ENCODE measurements at regions not wholly inside any gene's neighbourhood (a gene's known extent, or its start where the extent isn't known, plus 50 kb on each side); places are given as distances from the start of the nearest gene placed in this dataset.

DNA sequence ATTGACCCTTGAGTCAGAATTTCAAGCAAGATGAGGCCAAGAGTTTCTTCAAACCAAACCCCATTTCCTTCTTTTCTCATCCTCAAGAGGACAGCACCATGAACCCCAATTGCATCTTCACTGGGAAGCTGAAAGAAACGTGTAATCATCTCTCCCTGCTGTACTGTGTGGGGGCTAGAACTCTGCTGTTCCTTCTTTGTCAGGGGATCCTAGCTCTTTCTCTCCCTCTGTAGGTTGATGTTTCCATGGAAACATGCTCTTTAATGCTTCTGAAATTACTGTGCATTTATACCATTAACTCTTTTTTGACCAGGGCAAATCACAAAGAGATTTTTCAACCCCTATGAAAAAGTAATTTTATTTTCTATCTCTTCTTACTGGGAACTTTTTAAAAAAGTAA is 295.1 kb downstream of the GRIN2B start:
- TF ChIP-seq, protein P1, sequence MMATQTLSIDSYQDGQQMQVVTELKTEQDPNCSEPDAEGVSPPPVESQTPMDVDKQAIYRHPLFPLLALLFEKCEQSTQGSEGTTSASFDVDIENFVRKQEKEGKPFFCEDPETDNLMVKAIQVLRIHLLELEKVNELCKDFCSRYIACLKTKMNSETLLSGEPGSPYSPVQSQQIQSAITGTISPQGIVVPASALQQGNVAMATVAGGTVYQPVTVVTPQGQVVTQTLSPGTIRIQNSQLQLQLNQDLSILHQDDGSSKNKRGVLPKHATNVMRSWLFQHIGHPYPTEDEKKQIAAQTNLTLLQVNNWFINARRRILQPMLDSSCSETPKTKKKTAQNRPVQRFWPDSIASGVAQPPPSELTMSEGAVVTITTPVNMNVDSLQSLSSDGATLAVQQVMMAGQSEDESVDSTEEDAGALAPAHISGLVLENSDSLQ (IDR thresholded peaks at IDR 0.05): no peak
- TF ChIP-seq L3MBTL2 (conservative IDR thresholded peaks at IDR 0.05) (no peak), ZNF384 (IDR thresholded peaks at IDR 0.05) (no peak), FOXM1 (IDR thresholded peaks at IDR 0.05; ENCODE audit: borderline replicate concordance) (no peak), SUZ12 (IDR thresholded peaks at IDR 0.05) (no peak), ELF4 (IDR thresholded peaks at IDR 0.05) (no peak), LEF1 (IDR thresholded peaks at IDR 0.05; ENCODE audit: borderline replicate concordance) (no peak), HDGF (IDR thresholded peaks at IDR 0.05; ENCODE audit: borderline replicate concordance) (no peak), ARNT (IDR thresholded peaks at IDR 0.05) (no peak), NFRKB (IDR thresholded peaks at IDR 0.05) (no peak), CTBP1 (IDR thresholded peaks at IDR 0.05; ENCODE audit: borderline replicate concordance) (no peak), FOXA1 (IDR thresholded peaks at IDR 0.05) (no peak)
- POLR2A ChIA-PET: no interaction called here
- CTCF ChIA-PET: no interaction called here
- DNase-seq (ENCODE audit: extremely low spot score): no peak

DNA sequence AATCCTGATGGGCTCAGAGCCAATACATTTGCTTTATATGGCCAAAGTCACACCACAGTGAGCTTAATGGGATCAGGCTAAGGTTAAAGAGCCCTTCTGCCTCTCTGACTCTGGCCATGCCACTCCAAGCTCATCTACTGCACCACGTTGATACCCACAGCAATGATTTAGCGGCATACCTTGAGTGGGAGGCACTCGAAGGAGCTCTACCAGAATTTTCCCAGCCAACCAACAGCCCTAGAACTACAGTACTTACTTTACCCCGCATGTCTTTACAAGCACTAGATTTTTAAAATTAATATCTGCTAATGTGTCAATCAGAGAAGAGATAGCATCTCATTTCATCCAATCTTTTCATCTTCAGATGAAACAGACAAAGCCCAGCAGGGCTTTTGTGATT is 300.5 kb downstream of the GRIN2B start:
- no peak for DNase-seq (ENCODE audit: extremely low spot score)
- TF ChIP-seq BHLHE40 (IDR thresholded peaks at IDR 0.05; ENCODE audit: borderline replicate concordance): no peak
- no peak for TF ChIP-seq FOXA1 (IDR thresholded peaks at IDR 0.05)
- no peak for TF ChIP-seq ZNF384 (IDR thresholded peaks at IDR 0.05)
- TF ChIP-seq LEF1 (IDR thresholded peaks at IDR 0.05; ENCODE audit: borderline replicate concordance): no peak
- TF ChIP-seq SUZ12 (IDR thresholded peaks at IDR 0.05): no peak
- no peak for TF ChIP-seq ARNT (IDR thresholded peaks at IDR 0.05)
- TF ChIP-seq ELF4 (IDR thresholded peaks at IDR 0.05): no peak
- no peak for TF ChIP-seq NFRKB (IDR thresholded peaks at IDR 0.05)
- no peak for TF ChIP-seq FOXK2 (IDR thresholded peaks at IDR 0.05)
- TF ChIP-seq, protein P1 (IDR thresholded peaks at IDR 0.05): no peak
- no peak for TF ChIP-seq SP1 (IDR thresholded peaks at IDR 0.05)
- TF ChIP-seq TARDBP (IDR thresholded peaks at IDR 0.05): no peak
- no peak for TF ChIP-seq FOXM1 (IDR thresholded peaks at IDR 0.05; ENCODE audit: borderline replicate concordance)
- no peak for TF ChIP-seq CTBP1 (IDR thresholded peaks at IDR 0.05; ENCODE audit: borderline replicate concordance)
- no peak for TF ChIP-seq HDGF (IDR thresholded peaks at IDR 0.05; ENCODE audit: borderline replicate concordance)
- no peak for TF ChIP-seq L3MBTL2 (conservative IDR thresholded peaks at IDR 0.05)
- ChIA-PET POLR2A (no interaction called here), CTCF (interaction anchor here (0.7 to 1.7 kb wide), 2 partner anchors 20 to 103 kb away, joined by 3 to 5 read pairs; no protein-coding TSS in a partner anchor)

DNA sequence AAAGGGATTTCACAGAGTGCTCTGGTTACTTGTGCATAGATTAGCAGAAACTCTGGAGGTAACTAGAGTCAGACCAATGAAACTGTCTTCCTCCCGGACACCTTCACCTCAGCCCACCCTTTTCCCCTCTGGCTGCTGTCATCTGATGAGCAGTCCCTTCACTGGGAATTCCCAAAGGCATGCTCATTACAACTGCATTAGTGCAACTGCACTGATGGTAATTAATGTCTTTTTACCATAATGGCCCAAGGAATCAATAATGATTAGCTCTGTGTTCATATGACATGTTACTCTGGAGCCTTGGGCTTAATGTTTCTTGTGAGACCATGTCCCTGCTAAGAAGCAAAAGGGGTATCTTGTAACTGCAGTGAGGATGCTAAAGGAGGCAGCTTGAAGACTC is 304.5 kb downstream of the GRIN2B start:
- TF ChIP-seq CTBP1 (IDR thresholded peaks at IDR 0.05; ENCODE audit: borderline replicate concordance): no peak
- no peak for TF ChIP-seq FOXK2 (IDR thresholded peaks at IDR 0.05)
- TF ChIP-seq HDGF (IDR thresholded peaks at IDR 0.05; ENCODE audit: borderline replicate concordance): no peak
- no peak for TF ChIP-seq ARNT (IDR thresholded peaks at IDR 0.05)
- TF ChIP-seq FOXM1 (IDR thresholded peaks at IDR 0.05; ENCODE audit: borderline replicate concordance): no peak
- no peak for TF ChIP-seq LEF1 (IDR thresholded peaks at IDR 0.05; ENCODE audit: borderline replicate concordance)
- TF ChIP-seq BHLHE40 (IDR thresholded peaks at IDR 0.05; ENCODE audit: borderline replicate concordance): no peak
- TF ChIP-seq, protein P1 (IDR thresholded peaks at IDR 0.05): no peak
- no peak for TF ChIP-seq SUZ12 (IDR thresholded peaks at IDR 0.05)
- no peak for DNase-seq (ENCODE audit: extremely low spot score)
- POLR2A ChIA-PET: no interaction called here
- CTCF ChIA-PET: interaction anchor here (1.0 kb wide), 1 partner anchor 16 kb away, joined by 3 read pairs; no protein-coding TSS in a partner anchor

DNA sequence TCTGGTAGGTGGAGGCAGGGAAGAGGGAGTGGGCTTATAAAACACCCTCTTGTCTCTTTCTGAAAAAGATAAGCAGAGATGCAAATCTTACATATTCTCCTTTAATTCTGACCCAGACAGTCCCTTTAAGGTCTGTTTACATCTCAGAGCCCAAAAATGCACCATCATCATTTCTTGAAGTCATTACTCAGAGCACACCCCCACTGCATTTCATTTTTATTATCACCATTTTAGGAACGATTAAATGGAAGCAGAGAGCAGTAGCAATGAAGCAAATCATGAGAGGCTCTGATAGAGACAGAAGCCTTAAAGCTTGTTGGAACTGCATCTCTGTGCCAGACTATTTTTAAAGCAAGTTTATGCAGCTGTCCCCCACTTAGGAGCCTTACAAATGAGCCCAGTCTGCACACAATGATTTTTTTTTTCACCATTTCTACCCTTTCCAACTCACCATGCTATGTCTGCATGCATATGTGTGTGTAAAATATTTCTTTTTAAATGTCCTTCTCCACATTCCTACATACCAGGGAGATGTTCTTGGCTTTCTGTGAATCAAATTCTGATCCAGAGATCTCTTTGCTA is 311.0 kb downstream of the GRIN2B start:
- POLR2A ChIA-PET: no interaction called here

DNA sequence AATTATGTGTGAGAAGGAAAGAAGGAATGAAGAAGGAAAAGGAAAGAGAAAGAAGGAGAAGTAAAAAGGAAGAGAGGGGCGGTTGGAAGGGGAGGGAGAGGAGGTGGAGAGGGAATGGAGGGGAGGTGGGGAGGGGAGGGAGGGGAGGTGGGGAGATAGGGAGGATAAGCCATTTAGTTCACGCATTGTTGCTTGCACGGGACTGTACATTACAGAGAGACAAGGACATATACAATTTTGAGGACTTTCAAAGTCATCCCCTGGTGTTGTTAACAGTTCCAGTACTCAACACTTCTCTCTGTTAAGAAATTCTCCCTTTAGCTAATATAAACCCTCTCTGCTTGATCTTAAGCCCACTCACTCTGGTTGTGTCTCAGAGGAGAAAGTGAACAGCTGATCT is 312.5 kb downstream of the GRIN2B start:
- no peak for DNase-seq (ENCODE audit: extremely low spot score)
- CTCF ChIA-PET: no interaction called here
- POLR2A ChIA-PET: no interaction called here
- TF ChIP-seq, protein P1 (IDR thresholded peaks at IDR 0.05): no peak
- no peak for TF ChIP-seq ZNF384 (IDR thresholded peaks at IDR 0.05)
- no peak for TF ChIP-seq FOXA1 (IDR thresholded peaks at IDR 0.05)
- no peak for TF ChIP-seq BHLHE40 (IDR thresholded peaks at IDR 0.05; ENCODE audit: borderline replicate concordance)
- TF ChIP-seq ELF4 (IDR thresholded peaks at IDR 0.05): no peak
- no peak for TF ChIP-seq FOXK2 (IDR thresholded peaks at IDR 0.05)
- TF ChIP-seq LEF1 (IDR thresholded peaks at IDR 0.05; ENCODE audit: borderline replicate concordance): no peak
- no peak for TF ChIP-seq CTBP1 (IDR thresholded peaks at IDR 0.05; ENCODE audit: borderline replicate concordance)
- no peak for TF ChIP-seq SP1 (IDR thresholded peaks at IDR 0.05)
- TF ChIP-seq L3MBTL2 (conservative IDR thresholded peaks at IDR 0.05): no peak

More for the DNA sequence above, 311.0 kb downstream of the GRIN2B start:
- TF ChIP-seq ARNT (IDR thresholded peaks at IDR 0.05) (no peak), FOXM1 (IDR thresholded peaks at IDR 0.05; ENCODE audit: borderline replicate concordance) (no peak), SP1 (IDR thresholded peaks at IDR 0.05) (no peak), FOXA1 (IDR thresholded peaks at IDR 0.05) (no peak), ELF4 (IDR thresholded peaks at IDR 0.05) (no peak)
- TF ChIP-seq, protein P1 (IDR thresholded peaks at IDR 0.05): no peak
- CTCF ChIA-PET: no interaction called here
- no peak for DNase-seq (ENCODE audit: extremely low spot score)

Measured in HEK293T (cell line).